ENCODE measurements at regions not wholly inside any gene's neighbourhood (a gene's known extent, or its start where the extent isn't known, plus 50 kb on each side); places are given as distances from the start of the nearest gene placed in this dataset.

- DNase-seq (ENCODE audit: low read depth) = no peak
- no peak overlapping the region for H3K4me3 ChIP-seq (ENCODE audit: low read depth, low read length)
- no peak for TF ChIP-seq CTCF (IDR thresholded peaks at IDR 0.05; ENCODE audit: insufficient read depth, low read depth, low read length)
Observed at GRCh38 chr14:62185078-62185477, 422.9 kb downstream of the SNAPC1 start.

- no peak for DNase-seq (ENCODE audit: low read depth)
- H3K4me3 ChIP-seq (ENCODE audit: low read depth, low read length) = no peak overlapping the region
- TF ChIP-seq CTCF (IDR thresholded peaks at IDR 0.05; ENCODE audit: insufficient read depth, low read depth, low read length) = no peak
Observed at GRCh38 chr14:62187265-62187664, 425.0 kb downstream of the SNAPC1 start.

GRCh38 chr14:62189698-62190097 is 427.5 kb downstream of the SNAPC1 start:
- no peak for DNase-seq (ENCODE audit: low read depth)
- H3K4me3 ChIP-seq (ENCODE audit: low read depth, low read length) = no peak overlapping the region
- no peak for TF ChIP-seq CTCF (IDR thresholded peaks at IDR 0.05; ENCODE audit: insufficient read depth, low read depth, low read length)

- H3K4me3 ChIP-seq (ENCODE audit: low read depth, low read length) = no peak overlapping the region
- DNase-seq (ENCODE audit: low read depth) = no peak
- no peak for TF ChIP-seq CTCF (IDR thresholded peaks at IDR 0.05; ENCODE audit: insufficient read depth, low read depth, low read length)
Observed at GRCh38 chr14:62206456-62206855, 444.2 kb downstream of the SNAPC1 start.

GRCh38 chr14:62209287-62209899 is 447.2 kb downstream of the SNAPC1 start:
- TF ChIP-seq CTCF (IDR thresholded peaks at IDR 0.05; ENCODE audit: insufficient read depth, low read depth, low read length) = no peak
- H3K4me3 ChIP-seq (ENCODE audit: low read depth, low read length) = no peak overlapping the region
- peak; percentile 71 for DNase-seq (ENCODE audit: low read depth)

- TF ChIP-seq CTCF (IDR thresholded peaks at IDR 0.05; ENCODE audit: insufficient read depth, low read depth, low read length) = no peak
- DNase-seq (ENCODE audit: low read depth) = peak; percentile 58
- no peak overlapping the region for H3K4me3 ChIP-seq (ENCODE audit: low read depth, low read length)
Observed at GRCh38 chr14:62213516-62213915, 451.3 kb downstream of the SNAPC1 start.

GRCh38 chr14:62216121-62216520 is 453.9 kb downstream of the SNAPC1 start:
- H3K4me3 ChIP-seq (ENCODE audit: low read depth, low read length) = no peak overlapping the region
- TF ChIP-seq CTCF (IDR thresholded peaks at IDR 0.05; ENCODE audit: insufficient read depth, low read depth, low read length) = no peak
- no peak for DNase-seq (ENCODE audit: low read depth)

Data from fibroblast of villous mesenchyme (primary cell).